SK-N-MC (cell line): ENCODE measurements at regions not wholly inside any gene's neighbourhood (a gene's known extent, or its start where the extent isn't known, plus 50 kb on each side); places are given as distances from the start of the nearest gene placed in this dataset.

ENCODE experiments used
- EZH2 ChIP-seq: fragments of 200-600 bp; sonication (generic); IDR thresholded peaks from one replicate; pipeline ENCODE4 v1.6.1; 2017; ENCODE audit warnings: antibody characterized with exemption
- POLR2AphosphoS5 ChIP-seq: IDR thresholded peaks from 2 replicates; pipeline ENCODE4 v1.6.1; 2012; ENCODE audit warnings: mild to moderate bottlenecking, low read depth, low read length, borderline replicate concordance

DNA sequence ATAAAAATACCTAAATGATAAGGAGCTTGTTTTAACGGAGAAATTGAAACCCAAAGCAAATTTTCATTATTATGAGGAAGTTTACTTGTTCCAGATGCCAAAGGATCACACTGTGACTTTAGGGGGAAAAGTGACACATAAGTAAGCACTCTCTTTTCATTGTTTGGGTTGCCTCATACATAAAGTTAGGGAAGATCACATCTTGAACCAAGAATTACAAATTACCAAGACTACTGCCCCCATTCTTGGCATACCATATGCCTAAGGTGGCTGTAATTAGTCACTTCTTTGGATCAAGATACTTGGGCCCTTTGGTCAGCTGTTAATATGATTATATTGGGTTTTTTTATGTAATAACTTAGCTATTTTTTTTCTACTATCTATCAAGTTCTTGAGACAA is 269.0 kb downstream of the COL12A1 start:
- no peak for TF ChIP-seq EZH2
- TF ChIP-seq POLR2AphosphoS5, result no peak
